ENCODE measurements at regions not wholly inside any gene's neighbourhood (a gene's known extent, or its start where the extent isn't known, plus 50 kb on each side); places are given as distances from the start of the nearest gene placed in this dataset.
"Not testable (repeated sequence)": the region's sequence is repeated elsewhere in the genome, so short reads cannot be mapped to it uniquely, and the experiment has no call there.

DNA sequence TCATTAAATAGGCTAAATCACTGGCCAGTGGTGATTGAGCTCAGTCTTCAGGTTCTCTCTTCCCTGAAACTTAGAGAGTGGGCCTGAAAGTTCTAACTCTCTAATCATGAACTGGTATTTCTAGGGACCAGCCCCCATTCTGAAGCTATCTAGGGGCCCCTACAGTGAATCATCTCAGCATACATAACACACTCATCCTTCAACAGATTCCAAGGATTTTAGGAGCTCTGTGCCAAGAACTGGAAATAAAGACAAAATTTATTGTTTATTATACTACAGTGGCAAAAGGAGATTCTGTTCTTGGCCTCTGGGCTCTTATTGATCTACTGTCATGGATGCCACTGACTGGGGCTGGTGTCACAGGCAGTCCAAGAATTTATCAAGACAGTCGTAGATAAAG, 263.8 kb upstream of the IGFBP7 start:
- no peak for DNase-seq

DNA sequence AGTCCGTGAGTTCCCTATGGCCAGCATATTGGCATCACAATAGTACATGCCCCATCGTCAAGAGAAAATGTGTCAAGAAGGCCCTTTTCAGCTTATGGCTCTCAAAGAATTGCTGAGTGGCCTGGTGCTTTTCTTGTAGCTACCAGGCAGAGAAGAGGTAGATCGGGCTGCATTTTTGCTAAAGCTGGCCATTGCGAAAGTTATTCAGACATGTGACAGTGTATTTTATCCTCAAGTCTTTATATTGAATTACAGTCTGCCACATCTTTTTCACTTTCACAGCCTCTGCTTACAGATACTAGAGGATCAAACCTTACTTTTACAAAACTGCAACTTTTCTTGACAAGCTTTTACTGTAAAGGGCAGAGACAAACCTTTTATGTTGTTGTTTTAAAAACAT, 261.5 kb upstream of the IGFBP7 start:
- no peak for DNase-seq

- DNase-seq: no peak
Measured at GRCh38 chr4:57370691-57371090, 260.5 kb upstream of the IGFBP7 start.

DNA sequence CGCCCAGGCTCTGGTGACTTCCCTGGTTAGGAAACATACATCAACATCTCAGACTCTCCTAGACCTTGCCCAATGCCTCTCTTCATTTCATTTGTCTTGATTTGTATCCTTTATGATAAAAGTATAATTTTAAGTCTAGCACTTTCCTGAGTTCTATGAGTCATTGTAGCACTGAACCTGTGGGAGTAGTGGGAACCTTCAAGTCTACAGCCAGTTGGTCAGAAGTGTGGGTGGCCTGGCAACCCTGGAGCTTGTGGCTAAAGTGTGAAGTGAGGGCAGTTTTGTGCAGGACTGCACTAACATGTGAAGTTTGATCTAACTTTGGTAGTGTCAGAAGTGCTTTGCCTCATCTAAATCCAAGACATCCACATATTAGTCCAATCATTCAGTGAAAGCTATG, 259.3 kb upstream of the IGFBP7 start:
- no peak for DNase-seq

GRCh38 chr4:57364255-57364654, 254.1 kb upstream of the IGFBP7 start:
- no peak for DNase-seq

DNA sequence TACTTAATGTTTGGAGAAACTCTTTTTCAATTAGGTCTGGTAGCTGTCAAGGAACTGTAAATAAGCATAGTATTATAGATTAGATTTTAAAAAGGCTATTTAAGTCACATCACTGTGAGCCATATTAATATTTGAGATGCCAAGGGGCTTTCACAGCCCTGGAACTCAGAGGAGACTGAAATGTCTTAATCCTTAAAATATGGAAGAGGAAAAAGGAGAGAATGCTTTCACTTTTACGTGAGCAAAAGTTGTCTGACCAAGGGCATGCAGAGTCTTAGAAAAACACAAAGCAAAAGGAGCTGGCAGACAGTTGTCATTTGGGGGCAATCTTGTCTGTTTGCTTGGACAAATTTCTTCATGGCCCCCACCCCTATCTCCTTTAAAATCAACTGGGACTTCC, 253.2 kb upstream of the IGFBP7 start:
- no peak for DNase-seq

DNA sequence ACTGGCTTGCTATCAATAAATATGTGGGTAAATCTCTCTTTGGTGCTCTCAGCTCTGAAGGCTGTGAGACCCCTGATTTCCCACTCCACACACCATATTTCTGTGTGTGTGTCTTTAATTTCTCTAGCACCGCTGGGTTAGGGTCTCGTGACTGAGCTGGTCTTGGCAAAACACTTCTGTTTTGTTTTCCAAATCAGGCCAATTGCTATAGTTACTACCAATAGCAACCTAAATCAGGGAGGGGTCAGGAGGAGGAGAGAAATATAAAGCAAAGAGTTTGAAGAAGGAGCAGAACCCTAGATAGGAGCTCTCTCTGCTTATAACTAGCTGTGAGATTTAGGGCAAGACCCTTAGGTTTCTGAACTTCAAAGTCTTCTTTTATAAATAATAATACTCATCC, 250.5 kb upstream of the IGFBP7 start:
- no peak for DNase-seq

DNA sequence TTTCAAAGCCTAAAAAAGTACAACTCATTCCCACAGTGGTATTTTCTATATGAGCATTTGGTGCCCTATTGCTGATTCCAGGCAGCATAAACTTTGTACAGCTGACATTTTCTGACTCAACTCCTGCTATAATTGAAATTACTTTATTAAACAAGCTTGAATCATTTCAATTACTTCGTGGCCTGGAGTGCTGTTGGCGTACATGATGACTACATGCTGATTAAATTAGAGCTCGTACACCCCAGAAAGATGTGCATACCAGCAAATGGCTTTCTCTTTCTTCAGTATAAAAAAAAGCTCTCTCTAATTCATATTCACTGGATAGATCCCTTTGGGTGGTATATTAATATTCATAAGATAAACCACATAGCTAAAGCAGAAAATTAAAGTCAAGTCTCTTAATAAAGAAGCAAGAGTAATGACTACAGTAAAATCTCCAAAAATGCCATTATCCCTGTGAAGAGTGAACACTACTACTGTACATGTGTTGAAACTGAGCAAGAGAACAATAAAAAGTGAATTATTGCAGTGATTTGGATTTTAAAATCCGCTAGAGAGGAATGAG, 245.0 kb upstream of the IGFBP7 start:
- no peak for DNase-seq

DNA sequence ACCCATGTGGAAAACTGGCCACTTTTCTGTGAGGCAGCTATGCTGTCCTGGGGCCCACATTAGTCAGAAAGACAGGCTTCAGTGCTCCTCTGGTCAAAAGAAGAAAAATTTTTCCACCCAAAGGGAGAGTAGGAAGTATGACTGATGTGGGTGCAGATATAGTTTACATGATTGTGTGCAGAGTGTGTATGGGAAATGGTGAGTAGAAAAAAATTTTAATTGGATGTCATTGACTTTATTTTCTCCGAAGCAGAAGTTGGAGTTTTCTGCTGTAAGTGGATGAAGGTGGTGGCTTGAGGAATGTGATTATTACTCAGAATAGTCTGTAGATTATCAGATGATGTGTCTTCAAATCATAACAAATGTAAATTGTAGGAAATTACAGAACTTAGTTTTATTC, 241.5 kb upstream of the IGFBP7 start:
- DNase-seq: no peak

GRCh38 chr4:57344296-57344695, 234.1 kb upstream of the IGFBP7 start:
- no peak for DNase-seq

DNA sequence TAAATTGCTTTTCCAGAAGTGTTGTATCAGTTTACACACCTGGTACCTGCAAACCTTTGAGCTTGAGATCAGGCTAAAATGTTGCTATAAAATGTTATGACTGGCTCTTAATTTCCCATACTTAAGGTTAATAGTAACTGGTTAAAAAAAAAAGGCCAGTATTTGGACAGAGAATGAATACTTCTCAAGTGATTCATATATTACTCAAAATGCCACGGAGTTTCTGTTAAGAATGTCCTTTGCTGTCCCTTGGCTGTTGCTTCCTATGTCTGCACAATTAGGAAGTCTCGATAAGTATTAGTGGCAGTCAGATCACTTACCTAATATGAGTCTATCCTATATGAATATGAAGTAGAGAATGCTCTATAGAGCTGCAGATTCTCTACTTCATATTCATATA, 232.2 kb upstream of the IGFBP7 start:
- no peak for DNase-seq

DNA sequence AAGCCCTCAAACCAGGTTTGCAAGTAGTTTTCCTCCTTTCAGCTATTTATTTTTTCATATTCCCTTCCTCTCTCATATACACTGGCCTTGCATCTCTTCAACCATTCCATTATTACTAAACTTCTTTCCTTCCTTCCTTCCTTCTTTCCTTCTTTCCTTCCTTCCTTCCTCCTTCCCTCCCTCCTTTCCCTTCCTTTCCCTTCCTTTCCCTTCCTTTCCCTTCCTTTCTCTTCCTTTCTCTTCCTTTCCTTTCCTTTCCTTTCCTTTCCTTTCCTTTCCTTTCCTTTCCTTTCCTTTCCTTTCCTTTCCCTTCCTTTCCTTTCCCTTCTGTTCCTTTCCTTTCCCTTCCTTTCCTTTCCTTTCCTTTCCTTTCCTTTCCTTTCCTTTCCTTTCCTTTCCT, 228.7 kb upstream of the IGFBP7 start:
- not testable (repeated sequence) for DNase-seq

DNA sequence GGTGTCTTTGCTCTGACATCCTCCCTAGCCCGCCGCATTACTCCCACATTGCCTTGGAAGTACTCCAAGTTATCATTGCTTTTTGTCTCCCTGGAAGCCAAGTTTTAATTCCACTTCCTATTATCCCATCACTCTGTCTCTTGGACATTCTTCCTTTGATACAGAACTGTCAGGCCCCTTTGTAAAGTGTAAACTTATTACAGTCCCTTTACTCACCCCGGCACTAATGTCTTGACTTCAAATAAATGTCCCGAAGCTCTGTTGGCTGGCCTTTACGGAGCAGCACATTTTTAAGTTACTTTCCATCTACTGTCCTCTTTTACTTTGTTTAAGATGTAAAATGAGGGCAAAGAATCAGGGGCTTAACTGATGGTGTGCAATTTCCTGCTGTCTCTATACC, 223.5 kb upstream of the IGFBP7 start:
- no peak for DNase-seq

GRCh38 chr4:57331959-57332358, 221.8 kb upstream of the IGFBP7 start:
- no peak for DNase-seq

GRCh38 chr4:57329279-57329678, 219.1 kb upstream of the IGFBP7 start:
- DNase-seq: no peak

DNA sequence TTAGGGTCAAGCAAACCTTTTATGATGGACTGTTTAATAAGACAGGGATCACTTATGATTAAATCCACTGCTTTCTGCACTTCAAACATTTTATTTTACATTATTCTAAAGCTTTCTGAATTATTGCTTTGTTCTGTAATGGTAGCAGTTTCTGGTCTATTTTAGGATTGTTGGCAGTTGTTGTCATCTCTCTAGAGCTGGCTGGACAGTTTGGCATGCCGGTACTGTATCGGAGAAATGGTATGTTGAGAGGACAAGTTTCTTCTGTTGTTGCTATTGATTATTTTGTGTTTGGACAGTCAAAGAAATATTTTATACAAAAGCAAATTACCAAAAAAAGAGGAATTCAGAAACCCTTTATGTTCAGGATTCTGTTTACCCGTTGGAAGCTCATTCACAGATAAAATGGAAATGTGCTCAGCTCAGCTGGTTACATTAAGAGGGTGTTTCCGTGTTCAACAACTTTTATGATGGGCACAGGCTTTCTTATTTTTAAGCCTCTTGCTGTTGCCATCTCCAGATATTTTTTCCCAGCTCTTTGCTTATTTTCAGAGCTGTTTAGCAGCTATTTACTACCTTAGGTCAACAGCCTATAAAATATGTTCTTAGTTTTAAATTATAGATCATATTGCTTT, 214.6 kb upstream of the IGFBP7 start:
- no peak for DNase-seq

GRCh38 chr4:57320849-57321248, 210.7 kb upstream of the IGFBP7 start:
- DNase-seq: no peak

GRCh38 chr4:57320217-57320616, 210.0 kb upstream of the IGFBP7 start:
- DNase-seq: no peak

DNA sequence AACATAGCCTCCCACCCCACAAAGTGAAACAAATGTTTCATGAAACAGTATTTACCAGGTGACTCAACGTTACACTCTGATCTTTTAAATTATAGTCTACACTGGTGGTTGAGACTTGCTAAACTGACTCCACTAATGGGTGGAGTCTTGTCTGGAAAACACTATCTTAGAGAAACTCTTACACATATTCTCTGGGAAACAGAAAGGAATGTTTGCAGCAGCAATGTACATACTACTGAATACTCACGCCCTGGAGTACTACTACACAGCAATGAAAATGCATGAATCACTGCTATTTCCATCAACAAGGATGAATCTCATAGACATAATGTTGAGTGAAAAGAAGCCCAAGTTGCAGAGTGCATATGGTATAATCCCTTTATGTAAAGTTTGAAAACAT, 208.5 kb upstream of the IGFBP7 start:
- DNase-seq: no peak

DNA sequence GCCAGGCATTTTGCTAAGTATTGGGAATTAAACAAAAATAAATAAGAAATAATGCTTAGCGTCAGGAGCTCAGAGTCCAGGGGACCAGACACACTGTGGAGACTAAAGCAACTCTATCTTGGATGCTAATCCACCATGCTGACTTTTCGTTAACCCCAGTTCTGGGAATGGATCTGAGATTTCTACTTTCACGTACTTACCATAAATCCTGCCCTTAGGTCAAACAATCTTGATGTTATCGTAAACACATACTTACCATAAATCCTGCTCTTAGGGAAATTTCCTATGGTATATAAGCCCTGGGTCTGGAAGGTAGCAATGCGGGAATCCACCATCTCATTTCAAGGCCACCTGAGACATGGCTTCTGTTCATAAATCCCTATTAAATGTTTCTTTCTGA, 204.5 kb upstream of the IGFBP7 start:
- no peak for DNase-seq

- no peak for DNase-seq
Measured at GRCh38 chr4:57312296-57312695, 202.1 kb upstream of the IGFBP7 start.

DNA sequence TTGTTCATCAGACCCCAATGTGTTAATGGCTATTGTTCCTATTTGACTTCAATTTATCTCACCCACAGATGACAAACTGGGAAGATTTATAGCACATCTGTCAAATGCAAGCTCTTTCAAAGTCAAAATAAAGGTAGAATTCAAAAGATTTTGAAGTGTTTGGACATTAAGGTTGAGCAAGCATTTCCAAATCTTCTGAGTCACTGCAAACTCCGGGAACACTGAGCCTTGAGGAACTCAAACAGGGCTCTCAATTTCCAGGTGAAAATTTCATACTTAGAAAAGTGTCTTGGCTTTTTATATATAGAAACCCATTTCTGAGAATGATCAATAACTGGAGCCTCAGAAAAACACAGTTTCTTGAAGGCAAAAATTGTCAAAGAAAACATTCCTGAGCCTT, 199.5 kb upstream of the IGFBP7 start:
- no peak for DNase-seq

- no peak for DNase-seq
Measured at GRCh38 chr4:57308301-57308700, 198.1 kb upstream of the IGFBP7 start.

- DNase-seq: no peak
Measured at GRCh38 chr4:57305836-57306235, 195.7 kb upstream of the IGFBP7 start.

- DNase-seq: no peak
Measured at GRCh38 chr4:57303012-57303751, 193.0 kb upstream of the IGFBP7 start.

All from activated CD4-positive, alpha-beta T cell treated with anti-CD3 and anti-CD28 coated beads, Interleukin-10, Interleukin-2, amounts not matched to agents 100 ng/mL and 50 ng/mL, durations not matched to agents 16 hours and 8 hours (primary cell).